AG09319 (cell line): ENCODE measurements at regions not wholly inside any gene's neighbourhood (a gene's known extent, or its start where the extent isn't known, plus 50 kb on each side); places are given as distances from the start of the nearest gene placed in this dataset.

Experiments
- DNase-seq: peaks from one replicate; pipeline ENCODE4 v3.0.0-alpha.2; 2010; ENCODE audit warnings: low read depth; ENCODE audit errors: extremely low read depth
- CTCF ChIP-seq: IDR thresholded peaks from 2 replicates; pipeline ENCODE4 v1.5.1; 2011; ENCODE audit warnings: low read depth, mild to moderate bottlenecking, inconsistent platforms, low read length, moderate library complexity

GRCh38 chr6:71033171-71033570 lies 76.3 kb upstream of the B3GAT2 start:
- no peak for DNase-seq
- TF ChIP-seq CTCF: no peak

GRCh38 chr6:71033890-71034289 lies 77.0 kb upstream of the B3GAT2 start:
- TF ChIP-seq CTCF: no peak
- DNase-seq: no peak

GRCh38 chr6:71034563-71035345 lies 77.9 kb upstream of the B3GAT2 start:
- TF ChIP-seq CTCF: no peak
- DNase-seq: no peak

GRCh38 chr6:71035871-71036270 lies 79.0 kb upstream of the B3GAT2 start:
- TF ChIP-seq CTCF: no peak
- no peak for DNase-seq

GRCh38 chr6:71038711-71039344 lies 82.0 kb upstream of the B3GAT2 start:
- DNase-seq: no peak

GRCh38 chr6:71040043-71040442 lies 83.2 kb upstream of the B3GAT2 start:
- no peak for TF ChIP-seq CTCF
- no peak for DNase-seq

More at GRCh38 chr6:71038711-71039344, 82.0 kb upstream of the B3GAT2 start:
- no peak for TF ChIP-seq CTCF

- no peak for TF ChIP-seq CTCF
- no peak for DNase-seq
Measured at GRCh38 chr6:71040841-71041240, 84.0 kb upstream of the B3GAT2 start.
